ENCODE measurements at regions not wholly inside any gene's neighbourhood (a gene's known extent, or its start where the extent isn't known, plus 50 kb on each side); places are given as distances from the start of the nearest gene placed in this dataset.
A peak's percentile ranks its signal among the peaks of the same experiment; 100 is the strongest.

GRCh38 chr12:75937486-75937885, 94.1 kb downstream of the PHLDA1 start:
- H3K4me3 ChIP-seq: no peak overlapping the region
- ATAC-seq (no peak), DNase-seq (no peak)
- no peaks in the 10 kb centered on the region for H3K9me3 ChIP-seq
- no peak overlapping the region for H3K27ac ChIP-seq
- H3K36me3 ChIP-seq: no peaks in the 10 kb centered on the region
- intact Hi-C loops (cut with DNase I): loop anchor here in 8 of 10 donors (5.0 to 10.0 kb wide), 8 partner anchors 87 to 407 kb away; partner anchors contain the start of genes PHLDA1 (in 4 of the 8) and BBS10 (in 1 of the 8)
- TF ChIP-seq CTCF (IDR thresholded peaks at IDR 0.05) (no peak), POLR2A (IDR thresholded peaks at IDR 0.05) (no peak)
- H3K4me1 ChIP-seq: peaks cover 4 to 38% (median 15%) of the 10 kb centered on the region in 12 donors
- H3K27me3 ChIP-seq: peaks cover 0 to 3% (median 0%) of the 10 kb centered on the region in 9 donors
- WGBS, 4 donors: 83 to 89% (median 86%) methylated on average over 1 of the region's 1 CpG

- DNase-seq (no peak), ATAC-seq (no peak)
- Histone ChIP-seq H3K4me3 (no peak overlapping the region), H3K27ac (no peak overlapping the region), H3K4me1 (peaks cover 4 to 38% (median 15%) of the 10 kb centered on the region in 12 donors), H3K9me3 (no peaks in the 10 kb centered on the region), H3K36me3 (no peaks in the 10 kb centered on the region), H3K27me3 (peaks cover 0 to 8% (median 0%) of the 10 kb centered on the region in 9 donors)
- intact Hi-C loops (cut with DNase I): loop anchor here in 8 of 10 donors (5.0 to 10.0 kb wide), 8 partner anchors 88 to 408 kb away; partner anchors contain the start of genes PHLDA1 (in 4 of the 8) and BBS10 (in 1 of the 8)
- WGBS, 4 donors: 76 to 79% (median 78%) methylated on average over 5 of the region's 5 CpGs
- TF ChIP-seq CTCF (IDR thresholded peaks at IDR 0.05): no peak
- no peak for TF ChIP-seq POLR2A (IDR thresholded peaks at IDR 0.05)
Measured at GRCh38 chr12:75936515-75937440, 94.8 kb downstream of the PHLDA1 start.

GRCh38 chr12:75935539-75936242, 95.9 kb downstream of the PHLDA1 start:
- WGBS, 4 donors: 90 to 96% (median 94%) methylated on average over 3 of the region's 3 CpGs
- H3K27me3 ChIP-seq: peaks cover 0 to 16% (median 0%) of the 10 kb centered on the region in 9 donors
- H3K4me3 ChIP-seq: no peak overlapping the region
- ATAC-seq: no peak
- no peak for TF ChIP-seq CTCF (IDR thresholded peaks at IDR 0.05)
- TF ChIP-seq POLR2A (IDR thresholded peaks at IDR 0.05): no peak
- no peak for DNase-seq
- intact Hi-C loops (cut with DNase I): loop anchor here in 8 of 10 donors (5.0 to 10.0 kb wide), 8 partner anchors 89 to 409 kb away; partner anchors contain the start of genes PHLDA1 (in 4 of the 8) and BBS10 (in 1 of the 8)
- no peaks in the 10 kb centered on the region for H3K9me3 ChIP-seq
- peak overlapping the region in 4 of 12 donors; percentile 53 to 73 (median 69) for H3K27ac ChIP-seq
- peaks cover 4 to 38% (median 15%) of the 10 kb centered on the region in 12 donors for H3K4me1 ChIP-seq
- no peaks in the 10 kb centered on the region for H3K36me3 ChIP-seq

Data from heart left ventricle (tissue), 16 donors.